GM12878 (cell line): ENCODE measurements at regions not wholly inside any gene's neighbourhood (a gene's known extent, or its start where the extent isn't known, plus 50 kb on each side); places are given as distances from the start of the nearest gene placed in this dataset.

Experiments used
- ATAC-seq: fragments of 200-7000 bp; cut with Tn5 transposase; 3 replicates; pipeline ENCODE4 v1.9.1; 2020; ENCODE audit warnings: mild to moderate bottlenecking, moderate library complexity
- BruUV-seq: library from RNA; stranded (reverse); fragments of 400-500 nt; replicated peaks from 2 replicates; lab custom pipeline; 2021; lab: Mats Ljungman, UMichigan
- CTCF ChIA-PET: fragments of 300-600 bp; sonication (Branson Sonifier 250); formaldehyde crosslinking; extraction: SDS; loops from one replicate; lab custom pipeline; 2021; ENCODE audit warnings: inconsistent platforms; lab: Yijun Ruan, JAX
- POLR2A ChIA-PET: fragments of 350-600 bp; formaldehyde crosslinking; extraction: SDS; loops from one replicate; lab custom pipeline; 2021; ENCODE audit warnings: inconsistent platforms; lab: Charles Lee
- RAD21 ChIA-PET: fragments of 300-600 bp; sonication (Branson Sonifier 250); formaldehyde crosslinking; loops from one replicate; lab custom pipeline; 2023; ENCODE audit warnings: antibody characterized with exemption; ENCODE audit not compliant: unreplicated experiment; lab: Charles Lee
- SMC1A ChIA-PET: fragments of 300-600 bp; sonication (Branson Sonifier 250); formaldehyde crosslinking; loops from one replicate; lab custom pipeline; 2023; ENCODE audit not compliant: unreplicated experiment, uncharacterized antibody; lab: Charles Lee
- DNase-seq: peaks from one replicate; pipeline ENCODE4 v3.0.0-alpha.2; 2011; ENCODE audit warnings: low read depth, low spot score
- FAIRE-seq: peaks from 3 replicates; lab custom pipeline; 2011; peaks lifted over from hg19 to GRCh38; lab: Jason Lieb, UNC
- H2AFZ ChIP-seq: 2 replicates; pipeline ENCODE4 v1.6.0; 2011; ENCODE audit warnings: low read depth, low read length, control low read depth; ENCODE audit not compliant: control insufficient read depth
- H3K27ac ChIP-seq: 2 replicates; pipeline ENCODE4 v1.5.1; 2011; ENCODE audit warnings: control low read depth; ENCODE audit not compliant: control insufficient read depth, insufficient read depth
- H3K27me3 ChIP-seq, 2 experiments: replicated peaks in 1 of 2; 2 replicates each; pipeline versions ENCODE4 v1.6.0 to v1.6.1; 2011; ENCODE audit warnings: low read length in 1 of 2; ENCODE audit not compliant: control insufficient read depth in 2 of 2, insufficient read depth in 2 of 2
- H3K36me3 ChIP-seq, 2 experiments: 2 replicates each; pipeline ENCODE4 v1.5.1; 2011; ENCODE audit warnings: low read length in 1 of 2; ENCODE audit not compliant: control insufficient read depth in 2 of 2, insufficient read depth in 2 of 2
- H3K4me1 ChIP-seq: 2 replicates; pipeline ENCODE4 v1.6.1; 2011; ENCODE audit warnings: mild to moderate bottlenecking, low read length, moderate library complexity, mixed read lengths; ENCODE audit not compliant: control insufficient read depth, insufficient read depth
- H3K4me2 ChIP-seq: 2 replicates; pipeline ENCODE4 v1.6.0; 2011; ENCODE audit warnings: control low read depth; ENCODE audit not compliant: control insufficient read depth, insufficient read depth
- H3K4me3 ChIP-seq: fragments of 200-600 bp; sonication (generic); 2 replicates; pipeline ENCODE4 v1.5.1; 2016
- H3K79me2 ChIP-seq: 2 replicates; pipeline ENCODE4 v1.6.0; 2011; ENCODE audit warnings: low read length; ENCODE audit not compliant: control insufficient read depth, insufficient read depth
- H3K9ac ChIP-seq: 2 replicates; pipeline ENCODE4 v1.8.0; 2011; ENCODE audit warnings: low read length, control low read depth, mixed read lengths; ENCODE audit not compliant: control insufficient read depth, insufficient read depth
- H3K9me3 ChIP-seq: replicated peaks from 3 replicates; pipeline ENCODE4 v1.5.1; 2011; ENCODE audit warnings: mild to moderate bottlenecking, low read length; ENCODE audit not compliant: control insufficient read depth, insufficient read depth
- H4K20me1 ChIP-seq: 2 replicates; pipeline ENCODE4 v1.6.0; 2011; ENCODE audit not compliant: control insufficient read depth, insufficient read depth
- CBX3 ChIP-seq: fragments of 200-600 bp; sonication (generic); IDR thresholded peaks from 2 replicates; pipeline ENCODE4 v1.6.1; 2016; ENCODE audit warnings: low read depth, borderline replicate concordance
- DPF2 ChIP-seq: fragments of 450-650 bp; IDR thresholded peaks from 2 replicates; pipeline ENCODE4 v1.6.1; 2017; ENCODE audit warnings: mild to moderate bottlenecking
- ESRRA ChIP-seq: IDR thresholded peaks from 2 replicates; pipeline ENCODE4 v1.6.1; 2012; ENCODE audit warnings: mild to moderate bottlenecking, low read length, improper control_type of control experiment
- HDAC6 ChIP-seq: fragments of 200-600 bp; sonication (generic); IDR thresholded peaks from one replicate; pipeline ENCODE4 v1.8.0; 2017; ENCODE audit warnings: antibody characterized with exemption; ENCODE audit not compliant: unreplicated experiment
- KDM1A ChIP-seq: fragments of 200-600 bp; sonication (generic); IDR thresholded peaks from 2 replicates; pipeline ENCODE4 v1.6.1; 2016; ENCODE audit warnings: borderline replicate concordance
- MEF2A ChIP-seq: IDR thresholded peaks from 2 replicates; pipeline ENCODE4 v1.6.1; 2011; ENCODE audit warnings: low read depth, mild to moderate bottlenecking, low read length, moderate library complexity; ENCODE audit not compliant: insufficient read depth
- MTA3 ChIP-seq: IDR thresholded peaks from 2 replicates; pipeline ENCODE4 v1.6.1; 2012; ENCODE audit warnings: low read length, inconsistent platforms, borderline replicate concordance
- NR2C1 ChIP-seq: fragments of 450-650 bp; IDR thresholded peaks from 2 replicates; pipeline ENCODE4 v1.6.1; 2017; ENCODE audit warnings: antibody characterized with exemption, mild to moderate bottlenecking, moderate library complexity
- PBX3 ChIP-seq: IDR thresholded peaks from 2 replicates; pipeline ENCODE4 v1.6.1; 2011; ENCODE audit warnings: mild to moderate bottlenecking, low read depth, low read length, moderate library complexity; ENCODE audit not compliant: insufficient replicate concordance
- POLR2AphosphoS2 ChIP-seq: IDR thresholded peaks from 2 replicates; pipeline ENCODE4 v1.6.1; 2011; ENCODE audit warnings: low read depth, mild to moderate bottlenecking, low read length, improper control_type of control experiment, moderate library complexity
- RB1 ChIP-seq: fragments of 450-650 bp; formaldehyde crosslinking; IDR thresholded peaks from 2 replicates; pipeline ENCODE4 v1.6.1; 2017; ENCODE audit warnings: mild to moderate bottlenecking, borderline replicate concordance
- SMC3 ChIP-seq: IDR thresholded peaks from 2 replicates; pipeline ENCODE4 v1.6.1; 2011; ENCODE audit warnings: low read length, improper control_type of control experiment, borderline replicate concordance
- ZBED1 ChIP-seq: IDR thresholded peaks from 2 replicates; pipeline ENCODE4 v1.6.1; 2016; ENCODE audit warnings: borderline replicate concordance
- ZNF24 ChIP-seq: fragments of 450-650 bp; IDR thresholded peaks from 2 replicates; pipeline ENCODE4 v1.6.1; 2017; ENCODE audit warnings: antibody characterized with exemption, mild to moderate bottlenecking
- ZNF687 ChIP-seq: fragments of 450-650 bp; IDR thresholded peaks from 2 replicates; pipeline ENCODE4 v1.6.1; 2017; ENCODE audit warnings: mild to moderate bottlenecking, moderate library complexity
- WGBS: methylation state at CpG from one replicate; pipeline ENCODE4 v1.1.6; 2016; ENCODE audit warnings: low lambda C conversion rate; ENCODE audit not compliant: insufficient replicate concordance, insufficient coverage; ENCODE audit errors: missing lambda C conversion rate; 5-methylcytosine and 5-hydroxymethylcytosine counted together
- in situ Hi-C: fragments of 300-500 bp; cut with MboI; formaldehyde crosslinking; loops from 9 replicates; pipeline ENCODE4 v1.14.3; 2018; ENCODE audit warnings: mixed read lengths
- intact Hi-C: fragments of 100-400 bp; cut with micrococcal nuclease; formaldehyde crosslinking; loops from one replicate; pipeline ENCODE4 v1.14.2; 2022; ENCODE audit not compliant: unreplicated experiment

- DNase-seq (no peak), ATAC-seq (no peak), FAIRE-seq (no peak)
- H2AFZ ChIP-seq, result no peak overlapping the region
- H3K27ac ChIP-seq, result no peak overlapping the region
- no peak overlapping the region for H3K4me3 ChIP-seq
- H3K36me3 ChIP-seq, result no peaks in the 10 kb centered on the region
- in situ Hi-C loops (no loop called here), intact Hi-C loops (no loop called here)
- H3K79me2 ChIP-seq, result no peaks in the 10 kb centered on the region
- no peak overlapping the region for H3K4me2 ChIP-seq
- CTCF ChIA-PET, result no interaction called here
- SMC1A ChIA-PET, result no interaction called here
- no peaks in the 10 kb centered on the region; the same call in none of the 3 replicates for H3K9me3 ChIP-seq
- H4K20me1 ChIP-seq, result no peaks in the 10 kb centered on the region
- 91% methylated on average over 34 of the region's 34 CpGs for WGBS
- POLR2A ChIA-PET, result no interaction called here
- H3K27me3 ChIP-seq, result no peaks in the 10 kb centered on the region
- RAD21 ChIA-PET, result no interaction called here
- H3K4me1 ChIP-seq, result no peaks in the 10 kb centered on the region
- BruUV-seq, result no TSS peak
- H3K9ac ChIP-seq, result no peak overlapping the region
- TF ChIP-seq RB1 (no peak), MTA3 (no peak), DPF2 (no peak), SMC3 (no peak), ZNF687 (no peak), CBX3 (no peak), POLR2AphosphoS2 (no peak), MEF2A (no peak), HDAC6 (no peak), PBX3 (no peak), ZNF24 (no peak), ZBED1 (no peak), KDM1A (no peak), NR2C1 (no peak), ESRRA (no peak)
These were observed 253.8 kb upstream of the PMFBP1 start for GRCh38 chr16:72425571-72426341.
